Endothelial cell of umbilical vein (primary cell): ENCODE measurements at regions not wholly inside any gene's neighbourhood (a gene's known extent, or its start where the extent isn't known, plus 50 kb on each side); places are given as distances from the start of the nearest gene placed in this dataset.

Experiments used
- EZH2 ChIP-seq: IDR thresholded peaks from 2 replicates; pipeline ENCODE4 v1.6.1; 2012; ENCODE audit warnings: borderline replicate concordance, low read depth, mild to moderate bottlenecking, moderate library complexity, low read length, inconsistent platforms; ENCODE audit not compliant: severe bottlenecking
- FOS ChIP-seq: IDR thresholded peaks from 2 replicates; pipeline ENCODE4 v1.6.1; 2011; ENCODE audit warnings: mild to moderate bottlenecking, low read length, moderate library complexity, borderline replicate concordance; ENCODE audit not compliant: insufficient read depth
- JUN ChIP-seq: IDR thresholded peaks from 2 replicates; pipeline ENCODE4 v1.6.1; 2011; ENCODE audit warnings: borderline replicate concordance, low read depth; ENCODE audit not compliant: insufficient read length, insufficient read depth
- MYC ChIP-seq: IDR thresholded peaks from one replicate; pipeline ENCODE4 v1.6.1; 2011; ENCODE audit warnings: mild to moderate bottlenecking, low read depth, low read length
- POLR2A ChIP-seq: IDR thresholded peaks from 2 replicates; pipeline ENCODE4 v1.6.1; 2012; ENCODE audit warnings: low read depth, mild to moderate bottlenecking, control low read depth, low read length
- POLR2AphosphoS5 ChIP-seq: IDR thresholded peaks from 2 replicates; pipeline ENCODE4 v1.6.1; 2012; ENCODE audit warnings: low read depth, mild to moderate bottlenecking, control low read depth, low read length, moderate library complexity; ENCODE audit not compliant: insufficient read depth
- TF ChIP-seq, protein P1 (sequence below), 2 donors: IDR thresholded peaks; 1 replicate in 1 of 2; 2 replicates in 1 of 2; pipeline ENCODE4 v1.5.1; 2011; ENCODE audit warnings: low read length in 2 of 2, mild to moderate bottlenecking in 2 of 2, moderate library complexity in 2 of 2, control low read depth in 1 of 2, inconsistent platforms in 1 of 2, low read depth in 1 of 2; ENCODE audit not compliant: insufficient read depth in 1 of 2; ENCODE audit errors: extremely low read depth in 1 of 2
- TF ChIP-seq, protein P2 (sequence below): IDR thresholded peaks from 2 replicates; pipeline ENCODE4 v1.6.1; 2011; ENCODE audit not compliant: insufficient read depth, insufficient read length

DNA sequence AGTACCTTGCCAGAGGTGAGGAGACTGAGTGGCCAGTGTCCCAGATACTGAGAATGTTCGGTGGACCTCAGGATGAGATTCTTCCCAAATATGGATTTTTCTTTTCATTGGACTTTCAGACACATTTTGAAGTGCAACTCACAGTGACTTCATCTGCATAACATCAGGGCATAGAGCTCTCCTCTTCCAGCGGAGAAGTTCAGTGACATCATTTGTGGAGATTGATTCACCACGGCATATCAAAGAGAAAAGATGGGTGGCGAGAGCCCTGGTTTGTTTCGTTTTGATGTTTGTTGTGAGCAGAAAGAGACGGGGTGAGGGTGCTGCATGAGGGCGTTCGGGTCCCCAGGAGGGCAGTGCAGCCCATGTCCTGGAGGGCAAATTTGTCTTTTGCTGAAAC, 120.1 kb upstream of the GPR12 start:
- TF ChIP-seq POLR2A (no peak), FOS (no peak), POLR2AphosphoS5 (no peak), EZH2 (no peak), JUN (no peak), MYC (no peak)
- TF ChIP-seq, protein P1, sequence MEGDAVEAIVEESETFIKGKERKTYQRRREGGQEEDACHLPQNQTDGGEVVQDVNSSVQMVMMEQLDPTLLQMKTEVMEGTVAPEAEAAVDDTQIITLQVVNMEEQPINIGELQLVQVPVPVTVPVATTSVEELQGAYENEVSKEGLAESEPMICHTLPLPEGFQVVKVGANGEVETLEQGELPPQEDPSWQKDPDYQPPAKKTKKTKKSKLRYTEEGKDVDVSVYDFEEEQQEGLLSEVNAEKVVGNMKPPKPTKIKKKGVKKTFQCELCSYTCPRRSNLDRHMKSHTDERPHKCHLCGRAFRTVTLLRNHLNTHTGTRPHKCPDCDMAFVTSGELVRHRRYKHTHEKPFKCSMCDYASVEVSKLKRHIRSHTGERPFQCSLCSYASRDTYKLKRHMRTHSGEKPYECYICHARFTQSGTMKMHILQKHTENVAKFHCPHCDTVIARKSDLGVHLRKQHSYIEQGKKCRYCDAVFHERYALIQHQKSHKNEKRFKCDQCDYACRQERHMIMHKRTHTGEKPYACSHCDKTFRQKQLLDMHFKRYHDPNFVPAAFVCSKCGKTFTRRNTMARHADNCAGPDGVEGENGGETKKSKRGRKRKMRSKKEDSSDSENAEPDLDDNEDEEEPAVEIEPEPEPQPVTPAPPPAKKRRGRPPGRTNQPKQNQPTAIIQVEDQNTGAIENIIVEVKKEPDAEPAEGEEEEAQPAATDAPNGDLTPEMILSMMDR (IDR thresholded peaks at IDR 0.05; ENCODE audit: extremely low read depth in 1 of 2, insufficient read depth in 1 of 2, low read depth in 1 of 2, low read length in 2 of 2), result no peak
- TF ChIP-seq, protein P2, sequence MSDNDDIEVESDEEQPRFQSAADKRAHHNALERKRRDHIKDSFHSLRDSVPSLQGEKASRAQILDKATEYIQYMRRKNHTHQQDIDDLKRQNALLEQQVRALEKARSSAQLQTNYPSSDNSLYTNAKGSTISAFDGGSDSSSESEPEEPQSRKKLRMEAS, result no peak
